ENCODE measurements at regions not wholly inside any gene's neighbourhood (a gene's known extent, or its start where the extent isn't known, plus 50 kb on each side); places are given as distances from the start of the nearest gene placed in this dataset.

GRCh38 chr12:60138526-60138925 is 542.7 kb downstream of the SLC16A7 start:
- no peak for DNase-seq (ENCODE audit: low spot score)

- DNase-seq (ENCODE audit: low spot score): no peak
These were observed 548.6 kb downstream of the SLC16A7 start for GRCh38 chr12:60144395-60144794.

GRCh38 chr12:60148109-60148508 is 552.3 kb downstream of the SLC16A7 start:
- DNase-seq (ENCODE audit: low spot score): no peak

GRCh38 chr12:60148831-60149230 is 553.0 kb downstream of the SLC16A7 start:
- DNase-seq (ENCODE audit: low spot score): no peak

- DNase-seq (ENCODE audit: low spot score): no peak
These were observed 556.9 kb downstream of the SLC16A7 start for GRCh38 chr12:60152756-60153155.

GRCh38 chr12:60159761-60160160 is 563.9 kb downstream of the SLC16A7 start:
- no peak for DNase-seq (ENCODE audit: low spot score)

GRCh38 chr12:60162988-60163720 is 567.3 kb downstream of the SLC16A7 start:
- no peak for DNase-seq (ENCODE audit: low spot score)

- no peak for DNase-seq (ENCODE audit: low spot score)
These were observed 570.0 kb downstream of the SLC16A7 start for GRCh38 chr12:60165781-60166180.

- DNase-seq (ENCODE audit: low spot score): no peak
These were observed 572.6 kb downstream of the SLC16A7 start for GRCh38 chr12:60168441-60168840.

- DNase-seq (ENCODE audit: low spot score): no peak
These were observed 574.1 kb downstream of the SLC16A7 start for GRCh38 chr12:60169904-60170303.

- DNase-seq (ENCODE audit: low spot score): no peak
These were observed 576.7 kb downstream of the SLC16A7 start for GRCh38 chr12:60172266-60173211.

- no peak for DNase-seq (ENCODE audit: low spot score)
These were observed 577.7 kb downstream of the SLC16A7 start for GRCh38 chr12:60173224-60174170.

- no peak for DNase-seq (ENCODE audit: low spot score)
These were observed 578.6 kb downstream of the SLC16A7 start for GRCh38 chr12:60174476-60174875.

GRCh38 chr12:60174941-60175340 is 579.1 kb downstream of the SLC16A7 start:
- no peak for DNase-seq (ENCODE audit: low spot score)

- DNase-seq (ENCODE audit: low spot score): no peak
These were observed 581.1 kb downstream of the SLC16A7 start for GRCh38 chr12:60176891-60177290.

- no peak for DNase-seq (ENCODE audit: low spot score)
These were observed 584.5 kb downstream of the SLC16A7 start for GRCh38 chr12:60180298-60180697.

- DNase-seq (ENCODE audit: low spot score): no peak
These were observed 586.5 kb downstream of the SLC16A7 start for GRCh38 chr12:60182354-60182753.

GRCh38 chr12:60184096-60184495 is 588.3 kb downstream of the SLC16A7 start:
- no peak for DNase-seq (ENCODE audit: low spot score)

- DNase-seq (ENCODE audit: low spot score): no peak
These were observed 589.2 kb downstream of the SLC16A7 start for GRCh38 chr12:60185060-60185459.

GRCh38 chr12:60191271-60191670 is 595.4 kb downstream of the SLC16A7 start:
- DNase-seq (ENCODE audit: low spot score): no peak

- no peak for DNase-seq (ENCODE audit: low spot score)
These were observed 596.0 kb downstream of the SLC16A7 start for GRCh38 chr12:60191676-60192359.
